HG02763 (cell line): ENCODE measurements at regions not wholly inside any gene's neighbourhood (a gene's known extent, or its start where the extent isn't known, plus 50 kb on each side); places are given as distances from the start of the nearest gene placed in this dataset.
"Not testable (repeated sequence)": the region's sequence is repeated elsewhere in the genome, so short reads cannot be mapped to it uniquely, and the experiment has no call there.

Source experiments
- ATAC-seq: cut with Tn5 transposase; IDR thresholded peaks from one replicate; pipeline ENCODE4 v1.9.1; 2021; ENCODE audit warnings: mild to moderate bottlenecking, moderate library complexity; ENCODE audit not compliant: unreplicated experiment

GRCh38 chr14:55973911-55974630 lies 144.1 kb upstream of the PELI2 start:
- ATAC-seq: no peak

- no peak for ATAC-seq
These were observed 142.8 kb upstream of the PELI2 start for GRCh38 chr14:55975281-55975910.

GRCh38 chr14:55976219-55976618 lies 142.0 kb upstream of the PELI2 start:
- ATAC-seq: no peak

GRCh38 chr14:55976655-55977054 lies 141.6 kb upstream of the PELI2 start:
- no peak for ATAC-seq

- no peak for ATAC-seq
These were observed 140.6 kb upstream of the PELI2 start for GRCh38 chr14:55977392-55978150.

- no peak for ATAC-seq
These were observed 139.1 kb upstream of the PELI2 start for GRCh38 chr14:55979096-55979495.

GRCh38 chr14:55979781-55980180 lies 138.4 kb upstream of the PELI2 start:
- ATAC-seq: no peak

GRCh38 chr14:55980970-55981369 lies 137.2 kb upstream of the PELI2 start:
- ATAC-seq: no peak

- no peak for ATAC-seq
These were observed 132.1 kb upstream of the PELI2 start for GRCh38 chr14:55986069-55986468.

GRCh38 chr14:56000846-56001245 lies 117.4 kb upstream of the PELI2 start:
- ATAC-seq: no peak

GRCh38 chr14:56002342-56002741 lies 115.9 kb upstream of the PELI2 start:
- no peak for ATAC-seq

- ATAC-seq: peak; percentile 66
These were observed 115.2 kb upstream of the PELI2 start for GRCh38 chr14:56002876-56003625.

- no peak for ATAC-seq
These were observed 113.9 kb upstream of the PELI2 start for GRCh38 chr14:56004323-56004722.

GRCh38 chr14:56004786-56005185 lies 113.4 kb upstream of the PELI2 start:
- ATAC-seq: peak; percentile 73

GRCh38 chr14:56005191-56006053 lies 112.8 kb upstream of the PELI2 start:
- peak; percentile 39 for ATAC-seq

GRCh38 chr14:56007491-56007890 lies 110.7 kb upstream of the PELI2 start:
- ATAC-seq: not testable (repeated sequence)

- ATAC-seq: no peak
These were observed 110.1 kb upstream of the PELI2 start for GRCh38 chr14:56008150-56008549.

- ATAC-seq: not testable (repeated sequence)
These were observed 109.5 kb upstream of the PELI2 start for GRCh38 chr14:56008661-56009060.

GRCh38 chr14:56023661-56024081 lies 94.5 kb upstream of the PELI2 start:
- no peak for ATAC-seq

GRCh38 chr14:56025191-56025590 lies 93.0 kb upstream of the PELI2 start:
- ATAC-seq: no peak
